ENCODE measurements at regions not wholly inside any gene's neighbourhood (a gene's known extent, or its start where the extent isn't known, plus 50 kb on each side); places are given as distances from the start of the nearest gene placed in this dataset.

DNA sequence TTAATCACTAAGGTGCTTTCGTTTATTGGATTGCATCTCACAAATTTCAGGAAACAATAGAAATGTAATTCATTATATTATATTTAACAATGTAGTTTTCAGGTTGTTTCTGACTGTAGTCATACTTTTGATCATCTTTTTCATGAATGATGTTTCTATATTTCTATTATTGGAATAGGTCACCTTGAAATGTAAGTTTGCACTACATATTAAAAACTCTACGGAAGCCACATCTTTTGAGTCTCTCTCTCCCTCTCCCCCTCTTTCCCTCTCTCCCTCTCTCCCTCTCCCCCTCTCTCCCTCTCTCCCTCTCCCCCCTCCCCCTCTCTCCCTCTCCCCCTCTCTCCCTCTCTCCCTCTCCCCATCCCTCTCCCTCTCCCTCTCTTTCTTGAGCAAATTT, 131.3 kb upstream of the FBXL4 start:
- no peak for DNase-seq

GRCh38 chr6:99073223-99073622, 125.5 kb upstream of the FBXL4 start:
- DNase-seq, result no peak

- DNase-seq, result no peak
These were observed 118.3 kb upstream of the FBXL4 start for GRCh38 chr6:99066044-99066443.

DNA sequence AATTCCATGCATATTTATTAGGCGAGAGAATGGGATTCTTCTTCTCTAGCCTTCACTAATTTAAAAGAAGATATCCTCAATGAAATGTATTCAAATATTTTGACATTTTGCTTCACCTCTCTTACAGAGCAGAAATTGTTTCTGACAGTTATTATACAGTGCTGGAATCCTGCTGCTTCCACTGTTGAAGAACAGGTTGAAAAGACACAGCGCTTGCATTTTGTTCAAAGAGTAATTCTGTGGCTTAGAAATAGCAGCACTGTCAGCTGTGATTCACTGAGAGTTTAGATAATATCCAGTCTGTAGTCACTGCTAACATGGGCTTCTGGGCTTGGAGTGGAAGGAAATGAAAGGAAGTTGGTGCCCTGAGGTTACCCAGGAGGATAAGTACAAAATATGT, 117.1 kb upstream of the FBXL4 start:
- no peak for DNase-seq

- DNase-seq, result no peak
These were observed 88.9 kb upstream of the FBXL4 start for GRCh38 chr6:99036672-99037071.

DNA sequence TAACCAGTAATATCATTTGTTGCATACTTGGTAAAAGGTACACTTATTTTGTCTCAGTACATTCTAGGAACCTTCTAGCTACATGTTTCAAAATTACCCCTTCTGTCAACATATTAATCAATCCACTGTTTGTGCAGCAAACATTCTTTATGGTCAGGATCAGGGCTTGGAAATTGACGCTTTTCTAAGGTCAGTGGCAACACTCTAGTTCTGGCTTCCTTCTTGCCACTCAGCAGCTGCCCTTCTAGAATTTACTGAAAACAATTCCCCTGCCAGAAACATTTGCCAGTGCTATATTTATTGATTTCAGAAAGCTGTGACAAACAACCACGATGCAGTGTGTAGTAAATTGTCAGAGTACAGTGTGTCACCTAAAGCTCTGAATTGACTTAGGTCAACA, 84.7 kb upstream of the FBXL4 start:
- DNase-seq, result no peak

- DNase-seq, result no peak
These were observed 84.2 kb upstream of the FBXL4 start for GRCh38 chr6:99031957-99032356.

DNA sequence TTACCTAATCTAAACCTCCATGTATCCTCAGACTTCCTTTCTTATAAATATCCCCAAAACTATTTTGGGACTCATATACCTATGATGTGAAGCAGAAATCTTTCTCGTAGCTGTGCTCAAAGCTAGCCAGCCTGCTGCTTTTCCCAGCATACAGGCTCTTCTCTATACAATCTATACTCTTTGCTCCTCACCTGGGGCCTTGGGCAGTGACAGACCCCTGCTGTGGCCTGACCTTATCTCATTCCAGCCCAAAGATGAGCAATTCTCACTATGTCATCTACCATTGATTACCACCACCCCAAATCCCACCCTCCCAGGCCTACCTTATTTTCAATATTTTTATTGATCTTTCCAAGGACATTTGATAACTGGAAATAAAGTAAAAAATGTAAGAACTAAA, 83.2 kb upstream of the FBXL4 start:
- no peak for DNase-seq

DNA sequence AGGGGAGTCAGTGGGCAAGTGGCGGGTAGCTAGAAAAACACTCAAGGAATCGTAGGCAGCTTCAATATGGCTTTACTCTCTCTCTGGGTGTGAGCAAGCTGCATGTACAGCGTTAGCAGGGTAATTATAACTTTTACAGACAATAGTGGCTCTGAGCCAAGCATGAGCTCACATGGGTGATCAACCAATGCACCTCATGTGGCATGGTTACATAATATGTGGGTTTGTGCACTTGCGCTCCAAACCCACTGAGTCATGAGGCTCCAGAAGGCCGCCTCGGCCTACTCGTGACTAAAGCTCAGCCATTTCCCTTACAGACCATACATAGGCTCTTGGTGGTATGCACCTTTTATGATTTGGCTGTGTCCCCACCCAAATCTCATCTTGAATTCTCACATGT, 78.4 kb upstream of the FBXL4 start:
- no peak for DNase-seq

GRCh38 chr6:99024089-99024488, 76.3 kb upstream of the FBXL4 start:
- DNase-seq, result no peak

DNA sequence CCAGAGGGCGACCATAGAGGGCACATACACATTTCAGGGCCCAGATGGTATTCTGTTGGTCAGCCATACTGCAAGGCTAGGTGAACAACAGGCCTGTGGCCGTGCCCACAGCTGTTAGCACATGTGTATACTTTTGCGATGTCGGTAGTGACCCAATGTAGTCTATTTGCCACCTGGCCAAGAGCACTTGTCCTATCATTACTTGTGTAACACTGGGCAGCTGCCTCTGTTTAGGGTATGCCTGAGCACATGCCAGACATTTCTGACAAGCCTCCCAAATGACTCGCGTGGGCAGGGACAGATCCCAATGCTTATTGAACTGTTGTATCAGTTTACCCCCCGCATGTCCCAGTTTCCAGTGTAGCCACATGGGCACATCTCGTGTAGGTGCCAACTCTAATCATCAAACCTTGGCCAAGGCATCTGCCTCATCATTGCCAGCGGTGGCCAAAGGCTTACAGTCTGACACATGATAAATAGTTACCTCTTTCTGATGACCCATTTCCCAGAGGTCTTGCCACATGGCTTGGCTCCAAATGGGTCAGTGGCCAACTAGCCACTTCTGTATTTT, 74.4 kb upstream of the FBXL4 start:
- DNase-seq, result no peak

DNA sequence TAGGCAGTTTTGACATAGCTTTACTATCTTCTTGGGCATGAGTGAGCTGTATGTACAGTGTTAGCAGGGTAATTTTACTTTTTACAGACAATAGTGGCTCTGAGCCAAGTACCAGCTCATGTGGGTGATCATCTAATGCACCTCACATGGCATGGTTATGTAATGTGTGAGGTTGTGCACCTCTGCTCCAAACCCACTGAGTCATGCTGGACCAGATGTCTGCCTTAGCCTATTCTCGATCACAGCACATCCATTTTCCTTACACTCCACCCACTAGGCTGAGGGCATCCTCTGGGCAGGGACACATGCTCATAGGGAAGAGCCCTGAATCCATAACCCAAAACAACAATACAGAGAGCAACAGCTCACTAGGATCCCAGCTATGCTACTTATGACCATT, 71.6 kb upstream of the FBXL4 start:
- no peak for DNase-seq

GRCh38 chr6:99017150-99017549, 69.4 kb upstream of the FBXL4 start:
- no peak for DNase-seq

DNA sequence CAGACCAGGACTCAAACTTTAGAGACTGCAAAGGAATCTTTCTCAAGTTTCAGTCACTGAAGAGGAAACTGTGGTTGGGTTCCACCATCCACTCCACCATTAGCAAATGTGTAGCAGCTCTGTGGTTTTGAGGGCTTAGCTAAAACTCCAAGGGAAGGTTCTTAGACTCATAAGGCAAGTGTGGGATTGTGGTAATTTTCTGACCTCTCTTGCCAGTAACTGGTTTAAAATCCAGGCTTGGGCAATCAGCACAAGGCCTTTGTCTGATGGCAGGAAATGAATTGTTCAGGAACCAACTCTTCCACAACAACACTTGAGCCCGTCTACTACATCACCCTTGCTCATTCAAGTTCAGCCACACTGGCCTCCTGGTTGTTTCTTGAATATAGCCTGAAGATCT, 68.6 kb upstream of the FBXL4 start:
- no peak for DNase-seq

DNA sequence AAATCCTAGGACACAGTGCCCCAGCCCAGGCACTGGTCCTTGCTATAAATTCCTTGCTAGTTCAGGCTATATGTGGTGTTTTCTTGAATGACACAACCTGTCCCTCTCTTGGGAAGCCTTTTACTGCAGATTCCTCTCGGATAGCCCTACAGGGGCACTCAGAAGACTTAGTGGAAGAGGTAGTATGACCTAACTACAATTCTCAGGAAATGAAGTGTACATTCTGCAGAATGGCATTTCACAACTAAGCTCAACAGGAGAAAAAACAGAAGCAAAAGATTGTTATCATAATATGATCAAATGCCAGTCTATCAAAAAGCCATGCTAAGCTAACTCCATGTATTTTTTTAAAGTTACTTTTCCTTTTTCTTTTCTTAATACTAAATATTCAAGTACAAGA, 66.3 kb upstream of the FBXL4 start:
- no peak for DNase-seq

- no peak for DNase-seq
These were observed 65.9 kb upstream of the FBXL4 start for GRCh38 chr6:99013661-99014060.

- DNase-seq, result no peak
These were observed 65.4 kb upstream of the FBXL4 start for GRCh38 chr6:99013145-99013544.

- DNase-seq, result no peak
These were observed 63.4 kb upstream of the FBXL4 start for GRCh38 chr6:99011151-99011550.

GRCh38 chr6:99002831-99003230, 55.1 kb upstream of the FBXL4 start:
- DNase-seq, result no peak

DNA sequence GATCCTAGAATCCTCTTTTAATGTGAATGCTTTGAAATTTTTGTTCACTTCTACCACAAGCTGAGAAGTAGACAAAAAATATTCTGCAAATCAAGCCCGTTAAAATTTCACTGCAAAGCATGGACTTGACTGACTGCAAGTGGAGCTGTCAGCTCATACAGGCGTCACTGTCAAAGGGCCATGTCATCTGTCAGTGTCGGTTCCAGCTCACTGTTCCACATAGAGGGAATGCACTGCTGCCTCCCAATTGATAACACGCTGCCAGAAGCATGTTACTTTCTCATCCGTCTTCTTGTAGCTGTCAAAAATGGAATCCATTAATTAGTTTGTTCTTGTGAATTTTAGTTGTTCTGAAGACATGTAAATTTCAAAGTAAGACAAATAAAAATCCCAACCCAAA, 50.4 kb upstream of the FBXL4 start:
- DNase-seq, result no peak
